HG02678 (cell line): ENCODE measurements at regions not wholly inside any gene's neighbourhood (a gene's known extent, or its start where the extent isn't known, plus 50 kb on each side); places are given as distances from the start of the nearest gene placed in this dataset.
"Not testable (repeated sequence)": the region's sequence is repeated elsewhere in the genome, so short reads cannot be mapped to it uniquely, and the experiment has no call there.

Experiments used
- ATAC-seq: cut with Tn5 transposase; IDR thresholded peaks from one replicate; pipeline ENCODE4 v1.9.1; 2021; ENCODE audit warnings: mild to moderate bottlenecking, moderate library complexity; ENCODE audit not compliant: unreplicated experiment

DNA sequence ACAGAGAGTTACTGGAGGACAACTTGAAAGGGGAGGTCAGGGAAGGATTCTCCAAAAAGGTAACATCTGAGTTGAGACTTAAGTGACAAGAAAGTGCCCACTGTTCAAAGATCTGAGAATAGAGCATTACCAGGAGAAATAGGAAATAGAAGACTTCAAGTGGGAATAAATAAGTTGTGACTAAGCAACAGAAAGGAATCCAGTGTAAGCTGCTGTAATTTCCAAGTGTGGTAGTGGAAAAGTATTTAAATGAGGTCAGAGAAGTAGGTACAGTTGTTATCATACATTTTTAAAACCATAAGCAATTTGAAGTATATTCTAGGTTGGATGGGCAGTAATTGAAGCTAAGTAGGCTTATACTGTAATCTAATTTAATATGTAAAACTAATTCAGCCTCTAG lies 211.9 kb downstream of the FBXO8 start:
- no peak for ATAC-seq

DNA sequence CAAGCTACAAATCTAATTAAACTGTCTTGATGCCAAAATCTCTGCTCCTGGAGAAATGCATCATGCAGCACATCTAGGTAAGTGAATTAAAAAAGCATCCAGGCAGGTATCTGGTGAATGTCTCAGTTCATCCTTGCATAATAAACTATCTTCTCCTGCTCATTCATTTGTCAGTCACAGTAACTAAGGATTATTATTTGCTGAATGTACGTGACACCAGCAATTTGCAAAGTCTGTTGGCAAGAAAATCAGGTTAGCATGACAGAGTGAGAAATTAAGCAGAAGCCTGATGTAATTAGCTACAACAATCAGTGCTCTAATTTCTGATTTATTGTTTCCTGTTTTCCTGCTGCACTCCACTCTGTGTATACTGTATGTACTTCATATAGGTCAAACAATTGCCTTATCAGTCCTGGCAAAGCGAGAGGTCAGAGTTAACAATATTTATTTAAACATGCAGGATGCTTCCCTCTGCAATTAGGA lies 213.6 kb downstream of the FBXO8 start:
- ATAC-seq = no peak

DNA sequence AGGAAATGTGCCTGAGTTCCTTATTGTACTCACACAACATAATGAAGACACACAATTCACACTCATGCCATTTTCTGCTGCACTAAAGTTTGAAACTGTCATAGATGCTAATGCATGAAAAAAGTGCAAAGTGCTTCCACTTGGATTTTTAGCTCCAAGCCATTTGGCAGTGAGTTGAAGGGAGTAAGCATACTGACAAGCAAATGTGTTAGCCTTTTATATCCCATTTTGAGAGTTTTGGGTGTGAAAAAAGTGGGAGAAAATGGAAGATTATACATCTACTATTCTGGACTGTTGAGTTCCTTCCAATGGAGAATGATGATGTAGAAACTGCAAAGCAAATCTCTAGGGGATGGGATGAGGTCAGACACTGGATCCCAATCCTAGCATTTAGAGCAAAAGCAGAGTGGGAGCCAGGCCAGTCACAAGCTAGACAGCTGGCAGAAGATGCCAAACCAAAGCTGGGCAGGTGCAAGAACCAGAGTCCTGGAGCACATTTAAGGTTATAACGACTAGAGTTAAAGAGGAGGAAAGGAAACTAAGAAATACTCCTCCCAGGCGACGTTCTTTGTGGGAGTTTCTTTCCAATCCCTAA lies 216.8 kb downstream of the FBXO8 start:
- no peak for ATAC-seq

DNA sequence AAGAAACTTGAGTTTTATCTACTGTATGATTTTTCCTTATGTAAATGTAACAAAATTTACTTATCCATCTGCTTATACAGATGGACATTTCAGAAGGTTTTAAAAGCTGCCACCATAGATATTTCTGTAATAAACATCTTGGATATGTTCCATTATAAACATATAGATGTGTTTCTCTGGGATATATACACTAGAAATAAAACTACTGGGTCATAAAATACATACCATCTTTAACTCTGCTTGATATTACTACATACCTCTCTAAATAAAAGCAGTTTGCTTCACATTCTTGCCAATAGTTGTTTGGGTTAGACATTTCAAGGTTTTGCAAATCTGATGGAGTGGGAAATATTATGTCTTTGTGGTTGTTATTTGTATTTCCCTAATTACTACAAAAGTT lies 220.6 kb downstream of the FBXO8 start:
- no peak for ATAC-seq

DNA sequence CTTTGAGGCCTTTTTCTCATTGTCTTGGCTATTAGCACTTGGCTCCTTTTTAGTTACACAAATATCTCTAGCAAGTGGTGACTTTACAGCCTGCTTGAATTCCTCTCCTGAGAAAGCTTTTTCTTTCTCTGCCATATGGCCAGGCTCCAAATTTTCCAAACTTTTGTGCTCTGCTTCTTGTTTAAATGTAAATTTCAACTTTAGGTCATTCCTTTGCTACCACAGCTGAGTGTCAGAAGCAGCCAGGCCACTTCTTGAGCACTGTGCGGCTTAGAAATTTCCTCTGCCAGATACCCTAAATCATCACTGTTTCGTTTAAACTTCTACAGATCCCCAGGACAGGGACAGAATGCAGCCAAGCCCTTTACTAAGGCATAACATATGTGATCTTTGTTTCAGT lies 222.4 kb downstream of the FBXO8 start:
- ATAC-seq = no peak

DNA sequence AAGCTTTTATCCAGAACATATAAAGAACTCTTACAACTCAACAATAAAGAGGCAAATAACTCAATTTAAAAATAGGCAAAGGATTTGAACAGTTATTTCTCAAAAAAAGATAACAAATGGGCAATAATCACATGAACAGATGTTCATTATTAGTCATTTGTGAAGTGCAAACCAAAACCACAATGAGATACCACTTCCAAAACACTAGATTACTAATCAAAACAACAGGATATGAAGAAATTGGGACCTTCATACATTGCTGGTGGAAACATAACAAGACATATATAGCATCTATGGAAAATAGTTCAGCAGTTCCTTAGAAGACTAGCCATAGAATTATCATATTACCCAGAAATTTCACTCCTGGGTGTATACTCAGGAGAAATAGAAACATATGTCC lies 224.6 kb downstream of the FBXO8 start:
- ATAC-seq = no peak

DNA sequence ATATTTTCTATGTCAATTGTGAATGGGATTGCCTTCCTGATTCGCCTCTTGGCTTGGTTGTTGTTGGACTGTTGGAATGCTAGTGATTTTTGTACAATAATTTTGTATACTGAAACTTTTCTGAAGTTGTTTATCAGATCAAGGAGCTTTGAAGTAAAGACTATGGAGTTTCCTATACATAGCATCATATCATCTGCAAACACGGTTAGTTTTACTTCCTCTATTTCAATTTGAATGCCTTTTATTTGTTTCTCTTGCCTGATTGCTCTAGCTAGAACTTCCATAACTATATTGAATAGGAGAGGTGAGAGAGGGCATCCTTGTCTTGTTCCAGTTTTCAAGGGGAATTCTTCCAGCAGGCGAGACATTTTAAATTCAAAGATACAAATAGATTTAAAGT lies 226.5 kb downstream of the FBXO8 start:
- no peak for ATAC-seq

DNA sequence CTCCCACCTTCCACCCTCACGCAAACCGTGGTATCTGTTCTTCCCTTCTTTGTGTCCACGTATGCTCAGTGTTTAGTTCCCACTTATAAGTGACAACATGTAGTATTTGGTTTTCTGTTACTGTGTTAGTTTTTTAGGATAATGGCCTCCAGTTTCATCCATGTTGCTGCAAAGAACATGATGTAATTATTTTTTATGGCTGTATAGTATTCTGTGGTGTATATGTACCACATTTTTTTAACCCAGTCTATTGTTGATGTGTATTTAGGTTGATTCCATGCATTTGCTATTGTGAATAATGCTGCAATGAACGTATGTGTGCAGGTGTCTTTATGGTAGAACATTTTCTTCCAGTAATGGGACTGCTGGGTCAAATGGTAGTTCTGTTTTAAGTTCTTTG lies 228.1 kb downstream of the FBXO8 start:
- no peak for ATAC-seq

DNA sequence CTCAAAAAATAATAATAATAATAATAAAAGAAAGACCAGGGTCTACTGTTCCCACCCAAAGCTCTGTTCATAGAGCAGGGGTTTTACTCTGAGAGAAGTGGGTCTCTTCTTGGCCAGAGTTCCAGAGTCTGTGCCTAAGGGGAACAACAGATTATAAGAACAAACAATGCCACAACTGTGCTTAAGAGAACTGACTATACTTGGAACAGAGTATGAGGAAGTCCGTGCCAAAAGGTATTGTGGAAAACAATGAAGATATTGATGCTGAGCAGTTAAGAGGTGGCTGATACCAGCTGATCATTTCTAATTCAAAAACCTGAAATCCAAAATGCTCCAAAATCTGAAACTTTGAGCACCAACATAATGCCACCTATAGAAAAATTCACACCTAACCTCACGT lies 229.6 kb downstream of the FBXO8 start:
- ATAC-seq = no peak

DNA sequence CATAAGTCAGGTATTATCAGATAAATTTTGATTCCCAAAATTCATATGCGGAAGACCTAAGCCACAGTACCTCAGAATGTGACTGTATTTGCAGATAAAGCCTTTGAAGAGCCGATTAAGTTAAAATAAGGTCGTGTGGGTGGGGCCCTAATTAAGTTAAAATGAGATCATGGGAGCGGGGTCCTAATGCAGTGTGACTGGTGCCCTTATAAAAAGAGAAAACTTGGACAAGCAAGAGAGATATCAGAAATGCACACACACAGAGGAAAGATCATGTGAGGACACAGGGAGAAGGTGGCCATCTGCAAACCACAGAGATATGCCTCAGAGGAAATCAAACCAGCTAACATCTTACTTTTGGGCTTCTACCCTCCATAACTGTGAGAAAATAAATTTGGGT lies 236.1 kb downstream of the FBXO8 start:
- no peak for ATAC-seq

DNA sequence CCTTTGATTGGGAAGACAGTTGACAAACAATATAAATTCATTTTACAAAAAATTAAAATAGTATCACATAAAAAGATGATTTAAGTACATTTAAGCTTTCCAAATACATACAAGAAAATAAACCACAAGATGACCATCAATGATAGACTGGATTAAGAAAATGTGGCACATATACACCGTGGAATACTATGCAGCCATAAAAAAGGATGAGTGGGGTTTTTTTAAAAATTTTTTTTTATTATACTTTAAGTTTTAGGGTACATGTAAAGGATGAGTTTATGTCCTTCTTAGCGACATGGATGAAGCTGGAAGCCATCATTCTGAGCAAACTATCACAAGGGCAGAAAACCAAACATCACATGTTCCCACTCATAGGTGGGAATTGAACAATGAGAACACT lies 237.6 kb downstream of the FBXO8 start:
- not testable (repeated sequence) for ATAC-seq

DNA sequence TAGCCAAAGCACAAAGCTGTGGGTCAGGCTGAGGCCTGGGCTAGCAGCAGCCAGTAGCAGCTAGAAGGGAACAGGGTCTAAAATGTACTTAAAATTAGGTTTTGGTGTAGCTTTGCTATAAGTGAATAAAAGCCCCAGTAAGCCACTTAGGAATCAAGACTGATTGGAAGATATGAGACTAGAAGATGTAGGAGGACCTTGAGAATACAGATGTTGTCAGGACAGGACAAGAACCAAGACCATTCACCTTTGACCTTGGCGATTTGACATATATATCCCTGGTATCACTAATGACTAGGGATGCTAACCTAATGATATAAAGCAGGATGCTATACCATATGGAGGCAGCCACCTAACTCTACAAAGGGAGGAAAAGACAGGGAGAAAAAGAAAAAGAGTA lies 238.1 kb downstream of the FBXO8 start:
- ATAC-seq = no peak

DNA sequence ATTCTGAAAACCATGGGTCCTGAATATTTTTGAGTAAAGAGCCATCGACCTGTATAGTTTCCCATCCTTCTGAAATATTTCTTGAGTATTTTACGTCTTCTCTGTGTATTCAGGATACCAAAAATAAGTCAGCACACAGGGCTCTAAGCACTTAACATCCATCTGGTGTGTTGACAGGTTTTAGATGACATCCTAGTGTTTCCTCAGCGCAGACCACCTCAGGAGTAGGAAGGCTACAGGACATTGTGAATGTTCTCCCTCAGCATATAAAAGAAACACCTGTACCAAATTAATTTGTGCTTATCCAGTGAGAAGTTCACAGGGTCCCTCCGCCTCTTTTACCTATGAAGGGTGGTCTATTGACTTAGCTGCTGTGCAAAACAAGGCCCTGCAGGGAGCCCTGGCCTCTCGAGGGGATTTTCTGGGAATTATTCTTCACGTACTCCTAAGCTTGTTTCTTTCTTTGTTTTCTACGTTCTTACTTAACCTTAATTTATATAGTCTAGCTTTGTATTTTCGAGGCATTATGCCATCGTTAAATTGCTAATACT lies 241.8 kb downstream of the FBXO8 start:
- ATAC-seq = no peak

DNA sequence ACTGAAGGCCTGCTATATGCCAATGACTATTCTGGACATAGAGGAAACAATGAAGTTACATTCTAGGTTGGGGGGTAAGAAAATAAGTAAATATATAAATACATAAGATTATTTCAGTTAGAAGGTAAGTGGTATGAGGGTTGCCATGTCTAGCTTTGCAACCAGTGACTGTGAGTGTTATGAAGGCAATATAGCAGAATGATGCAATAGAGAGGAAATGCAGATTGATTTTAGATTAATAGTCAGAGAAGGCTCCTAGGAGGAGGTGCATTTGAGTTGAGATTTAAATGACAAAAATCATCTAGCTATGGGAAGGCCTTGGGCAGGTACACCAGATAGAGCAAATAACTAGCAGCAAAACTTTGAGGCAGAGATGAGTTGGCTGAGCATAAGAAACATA lies 243.2 kb downstream of the FBXO8 start:
- ATAC-seq = no peak

DNA sequence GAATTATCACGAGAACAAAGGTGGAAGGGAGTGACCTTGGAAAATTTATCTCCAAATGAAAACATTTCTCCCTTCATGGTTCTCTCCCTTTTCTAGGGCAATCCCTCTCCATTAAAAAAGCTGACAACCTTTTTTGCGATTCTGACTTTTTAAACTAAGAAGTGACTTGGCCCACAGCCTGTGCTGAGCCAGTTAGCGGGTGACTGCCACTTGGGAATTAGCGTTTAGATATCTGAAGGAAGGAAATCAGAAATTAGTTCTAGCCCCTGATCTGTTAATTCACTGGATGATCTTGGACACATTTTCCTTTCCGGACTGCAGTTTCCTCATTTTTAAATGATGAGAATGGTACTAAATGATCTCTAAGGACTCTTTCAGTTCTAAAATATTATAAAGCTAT lies 245.0 kb downstream of the FBXO8 start:
- no peak for ATAC-seq

DNA sequence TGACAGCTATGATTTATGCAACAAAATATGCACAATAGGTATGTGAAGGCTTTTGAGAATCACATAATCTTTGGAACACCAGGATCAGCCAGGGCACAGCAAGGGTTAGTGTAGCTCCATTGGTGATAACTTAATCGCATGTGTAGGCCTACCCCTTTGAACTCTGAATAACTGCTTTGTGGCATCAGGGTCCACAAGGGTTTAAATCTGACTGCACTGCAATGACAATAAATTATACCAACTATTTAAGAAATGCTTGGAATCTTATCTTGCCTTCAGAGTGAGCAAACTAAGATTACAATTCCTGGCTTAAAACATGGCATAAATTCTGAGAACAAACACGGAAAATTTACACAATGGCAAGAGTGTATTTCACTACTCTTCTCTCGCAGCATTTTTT lies 245.8 kb downstream of the FBXO8 start:
- no peak for ATAC-seq

DNA sequence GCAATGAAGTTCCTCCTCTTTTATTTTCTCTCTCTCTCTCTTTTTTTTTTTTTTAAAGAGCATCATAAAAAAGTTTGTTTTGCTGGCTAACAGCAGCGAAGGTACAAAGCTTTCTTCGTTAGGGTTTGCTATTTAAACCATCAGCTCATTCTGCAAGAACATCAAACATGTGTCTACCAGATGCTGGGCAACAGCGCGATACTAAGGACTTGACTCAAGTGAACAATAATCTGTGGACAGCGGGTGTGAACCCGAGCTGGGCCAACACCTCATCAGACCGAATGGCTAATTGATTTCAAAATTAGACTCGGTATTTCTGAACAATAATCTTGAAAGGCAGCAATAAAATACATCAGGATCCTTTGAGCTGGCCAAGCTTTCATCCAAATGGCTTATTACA lies 246.4 kb downstream of the FBXO8 start:
- ATAC-seq = no peak

DNA sequence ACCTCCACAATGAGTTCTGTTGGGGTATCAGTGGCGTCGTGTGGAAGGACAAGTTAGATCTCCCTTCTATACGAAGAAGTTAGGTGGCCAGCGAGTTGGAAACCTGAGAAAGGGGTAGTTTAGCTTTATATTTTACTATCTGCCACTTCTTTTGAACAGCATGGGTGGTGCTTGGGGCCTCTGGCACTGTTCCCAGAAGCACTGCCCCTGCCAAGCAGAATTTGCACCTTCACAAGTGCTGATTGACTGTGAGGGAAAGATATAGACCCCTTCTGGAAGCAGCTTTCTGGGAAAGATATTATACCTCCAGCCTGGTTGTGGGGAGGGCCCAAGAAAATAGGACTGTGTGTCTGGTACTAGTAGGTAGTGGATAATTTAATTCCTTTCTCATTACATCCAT lies 246.9 kb downstream of the FBXO8 start:
- no peak for ATAC-seq

DNA sequence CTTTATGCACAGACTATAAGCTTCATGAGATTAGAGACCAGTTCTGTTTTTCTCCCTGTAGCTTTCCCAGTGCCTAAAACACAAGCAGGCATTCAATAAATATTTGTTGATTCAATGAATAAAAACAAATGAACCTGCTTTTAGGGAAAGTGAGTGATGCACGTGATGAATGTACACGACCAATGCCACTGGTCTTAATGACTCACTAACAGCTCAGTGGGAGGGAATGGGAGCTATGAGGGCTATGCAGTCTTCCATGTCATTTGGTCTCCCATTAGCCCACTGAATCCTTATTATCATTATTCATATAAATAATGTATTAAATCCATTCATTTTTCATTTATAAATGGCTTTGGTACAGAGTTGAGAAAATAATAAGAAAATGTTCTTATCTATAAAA lies 247.4 kb downstream of the FBXO8 start:
- no peak for ATAC-seq

DNA sequence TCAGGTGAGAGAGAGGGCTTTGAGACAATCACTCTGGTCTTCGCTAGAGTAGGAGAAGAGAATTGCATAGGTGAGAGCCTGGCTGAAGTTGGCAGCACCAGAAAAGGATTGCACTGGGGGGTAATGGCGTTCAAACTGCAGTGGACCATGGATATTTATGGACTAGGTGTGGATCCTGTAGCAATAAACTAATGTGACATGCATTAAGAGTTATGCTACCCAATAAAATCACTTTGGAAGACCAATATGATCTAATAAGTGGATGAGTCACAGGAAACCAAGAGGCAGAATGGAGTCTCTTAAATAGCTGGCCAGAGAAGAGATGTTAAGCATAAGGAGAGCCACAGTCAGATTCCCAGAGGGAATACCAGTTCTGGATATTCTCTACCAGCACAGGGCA lies 259.8 kb downstream of the FBXO8 start:
- no peak for ATAC-seq

DNA sequence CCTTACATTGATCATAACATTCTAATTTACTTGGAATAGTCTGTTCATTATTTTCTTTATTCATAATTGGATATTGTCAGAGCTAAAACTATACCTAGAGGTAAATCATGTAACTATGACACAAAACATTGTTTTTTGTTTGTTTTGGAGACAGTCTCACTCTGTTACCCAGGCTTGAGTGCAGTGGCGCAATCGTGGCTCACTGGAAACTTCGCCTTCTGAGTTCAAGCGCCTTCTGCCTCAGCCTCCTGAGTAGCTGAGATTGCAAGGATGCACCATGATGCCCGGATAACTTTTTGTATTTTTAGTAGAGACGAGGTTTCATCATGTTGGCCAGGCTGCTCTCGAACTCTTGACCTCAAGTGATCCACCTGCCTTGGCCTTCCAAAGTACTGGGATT lies 265.2 kb downstream of the FBXO8 start:
- no peak for ATAC-seq

DNA sequence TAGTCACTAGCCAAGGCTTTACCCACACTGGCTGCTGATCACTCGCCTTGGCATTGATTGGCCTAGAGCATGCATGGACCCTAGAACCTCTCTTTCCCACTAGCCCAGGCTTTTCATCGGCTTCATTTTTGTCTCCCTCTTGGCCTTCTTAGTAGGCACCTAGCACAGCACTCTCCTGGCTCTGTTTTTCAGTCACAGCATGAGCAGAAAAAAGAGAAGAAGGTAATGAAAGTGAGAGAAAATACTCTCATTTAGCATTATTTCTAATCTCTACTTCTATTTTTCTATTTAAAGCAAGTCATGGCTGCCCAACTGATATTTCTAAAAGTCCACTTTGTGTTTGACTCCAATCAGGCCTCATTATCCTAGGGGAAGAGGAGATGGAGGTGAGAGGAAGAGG lies 267.2 kb downstream of the FBXO8 start:
- no peak for ATAC-seq

DNA sequence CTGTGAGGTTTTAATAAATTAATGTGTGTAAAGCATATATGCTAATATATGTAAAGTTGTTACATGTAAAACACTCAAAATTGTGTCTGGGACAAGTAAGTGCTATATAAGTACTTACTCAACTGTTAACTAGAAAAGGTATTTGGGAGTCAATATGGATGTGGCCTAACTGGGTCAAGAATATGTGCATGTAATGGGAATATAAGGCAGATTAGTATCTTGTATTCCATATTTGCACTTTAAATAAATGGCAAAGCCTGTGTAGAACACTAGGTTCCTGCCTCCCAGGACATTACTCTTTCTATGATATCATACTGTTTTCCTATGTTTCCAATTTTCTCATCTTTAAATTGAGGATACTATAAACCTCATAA lies 270.6 kb downstream of the FBXO8 start:
- no peak for ATAC-seq
